Karpas-422 (cell line): ENCODE measurements at regions not wholly inside any gene's neighbourhood (a gene's known extent, or its start where the extent isn't known, plus 50 kb on each side); places are given as distances from the start of the nearest gene placed in this dataset.

ENCODE experiments used
- DNase-seq: peaks from one replicate; pipeline ENCODE4 v3.0.0-alpha.2; 2015
- H2AFZ ChIP-seq: fragments of 200-600 bp; sonication (generic); 2 replicates; pipeline ENCODE4 v1.6.1; 2014; ENCODE audit warnings: antibody characterized with exemption, low read length, mixed read lengths
- H3K27ac ChIP-seq: fragments of 200-600 bp; sonication (generic); 2 replicates; pipeline ENCODE4 v1.5.1; 2014; ENCODE audit warnings: mild to moderate bottlenecking, low read length, moderate library complexity
- H3K27me3 ChIP-seq: fragments of 200-600 bp; sonication (generic); 2 replicates; pipeline ENCODE4 v1.6.1; 2014; ENCODE audit warnings: low read length, mixed read lengths
- H3K36me3 ChIP-seq: fragments of 200-600 bp; sonication (generic); 2 replicates; pipeline ENCODE4 v1.6.1; 2014; ENCODE audit warnings: low read length, mixed read lengths; ENCODE audit not compliant: insufficient read depth
- H3K4me1 ChIP-seq: fragments of 200-600 bp; sonication (generic); 2 replicates; pipeline ENCODE4 v1.6.1; 2014; ENCODE audit warnings: mild to moderate bottlenecking, low read length, mixed read lengths
- H3K4me2 ChIP-seq: fragments of 200-600 bp; sonication (generic); 2 replicates; pipeline ENCODE4 v1.6.1; 2014; ENCODE audit warnings: low read length, low read depth, mild to moderate bottlenecking; ENCODE audit not compliant: poor library complexity, severe bottlenecking
- H3K4me3 ChIP-seq: fragments of 200-600 bp; sonication (generic); 2 replicates; pipeline ENCODE4 v1.5.1; 2014; ENCODE audit warnings: mild to moderate bottlenecking, antibody characterized with exemption, low read length, mixed read lengths
- H3K79me2 ChIP-seq: fragments of 200-600 bp; sonication (generic); 2 replicates; pipeline ENCODE4 v1.6.1; 2014; ENCODE audit warnings: mild to moderate bottlenecking, low read length, mixed read lengths
- H3K9ac ChIP-seq: fragments of 200-600 bp; sonication (generic); 2 replicates; pipeline ENCODE4 v1.6.0; 2014; ENCODE audit warnings: low read length
- H3K9me2 ChIP-seq: fragments of 200-600 bp; sonication (generic), shearing (Covaris generic); replicated peaks from 2 replicates; pipeline ENCODE4 v1.6.0; 2014; ENCODE audit warnings: mild to moderate bottlenecking, low read length, moderate library complexity; ENCODE audit not compliant: insufficient read depth
- H3K9me3 ChIP-seq: fragments of 300-700, 200-600 bp; sonication (generic); 2 replicates; pipeline ENCODE4 v1.6.1; 2014; ENCODE audit warnings: low read length, mixed read lengths
- H4K20me1 ChIP-seq: fragments of 200-600 bp; sonication (generic); 2 replicates; pipeline ENCODE4 v1.6.1; 2014; ENCODE audit warnings: mild to moderate bottlenecking, antibody characterized with exemption, low read length, low read depth; ENCODE audit not compliant: insufficient read depth

DNA sequence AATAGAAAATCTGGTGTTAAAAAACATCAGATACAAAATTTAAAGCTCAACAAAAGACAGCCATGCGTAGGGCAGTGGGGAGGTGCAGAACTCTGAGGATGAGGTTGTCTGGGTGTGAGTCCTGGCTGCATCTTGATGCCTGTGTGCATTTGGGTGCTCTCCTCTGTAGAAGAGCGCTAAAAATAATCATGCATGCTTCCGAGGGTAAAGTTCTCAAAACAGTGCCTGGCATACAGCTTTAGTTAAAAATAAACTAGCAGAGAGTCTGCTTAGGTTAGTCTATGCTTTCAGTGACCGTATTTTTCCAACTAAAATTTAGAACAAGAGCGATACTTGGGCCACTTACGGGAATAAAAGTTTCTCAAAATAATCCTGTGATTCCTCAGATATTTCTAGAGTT, 55.5 kb upstream of the SPATA31C2 start:
- Histone ChIP-seq H3K4me3 (no peak overlapping the region), H3K79me2 (no peaks in the 10 kb centered on the region), H2AFZ (no peak overlapping the region), H3K9me2 (no peaks in the 10 kb centered on the region), H3K9ac (no peak overlapping the region), H3K4me1 (peaks cover 20% of the 10 kb centered on the region), H3K4me2 (no peak overlapping the region), H3K27ac (no peak overlapping the region), H4K20me1 (no peaks in the 10 kb centered on the region), H3K27me3 (0 out of 2 replicates have a peak, but pooled peaks cover 8% of the 10 kb centered on the region), H3K9me3 (peaks cover 9% of the 10 kb centered on the region), H3K36me3 (no peaks in the 10 kb centered on the region)
- DNase-seq: no peak

- Histone ChIP-seq H4K20me1 (no peaks in the 10 kb centered on the region), H3K4me3 (no peak overlapping the region), H3K79me2 (no peaks in the 10 kb centered on the region), H3K36me3 (no peaks in the 10 kb centered on the region), H3K27me3 (0 out of 2 replicates have a peak, but pooled peaks cover 8% of the 10 kb centered on the region), H3K9me2 (no peaks in the 10 kb centered on the region), H3K4me2 (no peak overlapping the region), H3K27ac (no peak overlapping the region), H2AFZ (no peak overlapping the region), H3K4me1 (0 out of 2 replicates have a peak, but pooled peaks cover 2% of the 10 kb centered on the region), H3K9ac (no peak overlapping the region), H3K9me3 (peaks cover 9% of the 10 kb centered on the region)
- no peak for DNase-seq
These were observed 53.2 kb upstream of the SPATA31C2 start for GRCh38 chr9:88191456-88191855.

DNA sequence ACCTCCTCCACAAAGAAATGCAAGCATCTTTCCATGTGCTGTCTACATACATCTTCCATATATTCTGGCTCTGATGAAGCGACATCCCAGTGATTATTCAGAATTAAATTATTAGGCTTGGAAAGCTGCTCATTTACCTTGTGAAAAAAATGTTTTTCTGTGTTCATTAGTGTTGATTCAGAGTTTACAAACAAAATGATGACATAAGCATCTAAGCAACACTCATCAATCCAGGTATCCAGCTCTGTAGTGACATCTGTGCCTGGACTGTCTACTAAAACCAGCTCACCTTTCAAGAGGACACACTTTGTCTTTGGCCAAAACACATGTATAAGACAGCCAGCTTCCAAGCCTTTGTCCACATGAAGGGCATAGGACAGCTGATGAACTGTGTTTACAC, 51.1 kb upstream of the SPATA31C2 start:
- Histone ChIP-seq H3K4me3 (no peak overlapping the region), H3K27ac (no peak overlapping the region), H3K9me2 (no peaks in the 10 kb centered on the region), H3K9ac (no peak overlapping the region), H3K79me2 (no peaks in the 10 kb centered on the region), H2AFZ (no peak overlapping the region), H3K4me1 (0 out of 2 replicates have a peak, but pooled peaks cover 2% of the 10 kb centered on the region), H3K4me2 (no peak overlapping the region), H4K20me1 (no peaks in the 10 kb centered on the region), H3K36me3 (no peaks in the 10 kb centered on the region), H3K9me3 (peaks cover 9% of the 10 kb centered on the region), H3K27me3 (0 out of 2 replicates have a peak, but pooled peaks cover 8% of the 10 kb centered on the region)
- DNase-seq: no peak
